HAP-1 (cell line): ENCODE measurements at regions not wholly inside any gene's neighbourhood (a gene's known extent, or its start where the extent isn't known, plus 50 kb on each side); places are given as distances from the start of the nearest gene placed in this dataset.

ENCODE experiments used
- DNase-seq, 2 experiments: peaks; one replicate each; pipeline ENCODE4 v3.0.0-alpha.2; 2016 to 2020; ENCODE audit warnings: low spot score in 2 of 2
- H3K27me3 ChIP-seq: fragments of 250-450 bp; sonication (Bioruptor Pico); 2 replicates; pipeline ENCODE4 v1.5.1; 2020; ENCODE audit warnings: low read depth, mild to moderate bottlenecking, moderate library complexity
- H3K36me3 ChIP-seq: fragments of 250-450 bp; sonication (Bioruptor Pico); replicated peaks from 2 replicates; pipeline ENCODE4 v1.5.1; 2020; ENCODE audit warnings: mild to moderate bottlenecking
- H3K4me1 ChIP-seq: fragments of 250-450 bp; sonication (Bioruptor Pico); 2 replicates; pipeline ENCODE4 v1.5.1; 2020; ENCODE audit warnings: mild to moderate bottlenecking
- H3K4me3 ChIP-seq: fragments of 250-450 bp; sonication (Bioruptor Pico); 2 replicates; pipeline ENCODE4 v1.5.1; 2020; ENCODE audit warnings: mild to moderate bottlenecking, moderate library complexity
- H3K9me3 ChIP-seq: fragments of 250-450 bp; sonication (Bioruptor Pico); 2 replicates; pipeline ENCODE4 v1.5.1; 2020; ENCODE audit warnings: mild to moderate bottlenecking, moderate library complexity
- in situ Hi-C: fragments of 300-500 bp; cut with MboI; formaldehyde crosslinking; loops from 3 replicates; pipeline ENCODE4 v1.14.3; 2020; ENCODE audit warnings: low sequenced_read_pairs, inconsistent platforms, mixed read lengths

DNA sequence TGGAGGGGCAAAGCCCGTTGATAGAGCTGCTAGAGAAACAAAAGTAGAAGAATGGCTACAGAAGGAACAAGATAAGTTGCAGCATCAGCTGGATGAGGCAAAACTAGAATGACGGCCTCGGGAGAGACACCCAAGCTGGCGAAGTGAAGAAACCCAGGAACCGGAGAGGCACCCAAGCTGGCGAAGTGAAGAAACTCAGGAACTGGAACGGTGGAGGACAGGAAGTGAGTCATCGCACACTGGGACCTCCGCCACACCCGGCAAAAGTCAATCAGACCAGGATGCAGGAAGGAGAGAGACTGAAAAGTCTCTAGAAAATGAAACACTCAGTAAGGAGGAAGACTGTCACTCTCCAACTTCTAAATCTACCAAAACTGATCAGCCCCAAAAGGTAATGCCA lies 133.0 kb upstream of the NEBL start:
- DNase-seq, result no peak
- Histone ChIP-seq H3K4me1 (no peaks in the 10 kb centered on the region), H3K27me3 (no peaks in the 10 kb centered on the region), H3K4me3 (no peak overlapping the region), H3K36me3 (no peaks in the 10 kb centered on the region), H3K9me3 (no peaks in the 10 kb centered on the region)
- in situ Hi-C loops, result no loop called here

GRCh38 chr10:21022821-21023220 lies 125.7 kb upstream of the NEBL start:
- Histone ChIP-seq H3K9me3 (no peaks in the 10 kb centered on the region), H3K27me3 (no peaks in the 10 kb centered on the region), H3K4me1 (no peaks in the 10 kb centered on the region), H3K36me3 (no peaks in the 10 kb centered on the region), H3K4me3 (no peak overlapping the region)
- in situ Hi-C loops, result no loop called here
- no peak for DNase-seq

GRCh38 chr10:21021843-21022594 lies 124.9 kb upstream of the NEBL start:
- DNase-seq, result no peak
- in situ Hi-C loops, result no loop called here
- no peaks in the 10 kb centered on the region for H3K27me3 ChIP-seq
- H3K36me3 ChIP-seq, result no peaks in the 10 kb centered on the region
- no peaks in the 10 kb centered on the region for H3K9me3 ChIP-seq
- no peaks in the 10 kb centered on the region for H3K4me1 ChIP-seq
- H3K4me3 ChIP-seq, result no peak overlapping the region

- no peak for DNase-seq
- in situ Hi-C loops, result no loop called here
- no peaks in the 10 kb centered on the region for H3K36me3 ChIP-seq
- no peaks in the 10 kb centered on the region for H3K4me1 ChIP-seq
- H3K4me3 ChIP-seq, result no peak overlapping the region
- H3K9me3 ChIP-seq, result no peaks in the 10 kb centered on the region
- no peaks in the 10 kb centered on the region for H3K27me3 ChIP-seq
Observed at GRCh38 chr10:21021231-21021630, 124.1 kb upstream of the NEBL start.

- in situ Hi-C loops, result no loop called here
- H3K4me1 ChIP-seq, result no peaks in the 10 kb centered on the region
- no peaks in the 10 kb centered on the region for H3K27me3 ChIP-seq
- H3K4me3 ChIP-seq, result no peak overlapping the region
- peak in 1 of 2 experiments; percentile 74 for DNase-seq
- H3K36me3 ChIP-seq, result no peaks in the 10 kb centered on the region
- H3K9me3 ChIP-seq, result no peaks in the 10 kb centered on the region
Observed at GRCh38 chr10:21020545-21020944, 123.4 kb upstream of the NEBL start.

DNA sequence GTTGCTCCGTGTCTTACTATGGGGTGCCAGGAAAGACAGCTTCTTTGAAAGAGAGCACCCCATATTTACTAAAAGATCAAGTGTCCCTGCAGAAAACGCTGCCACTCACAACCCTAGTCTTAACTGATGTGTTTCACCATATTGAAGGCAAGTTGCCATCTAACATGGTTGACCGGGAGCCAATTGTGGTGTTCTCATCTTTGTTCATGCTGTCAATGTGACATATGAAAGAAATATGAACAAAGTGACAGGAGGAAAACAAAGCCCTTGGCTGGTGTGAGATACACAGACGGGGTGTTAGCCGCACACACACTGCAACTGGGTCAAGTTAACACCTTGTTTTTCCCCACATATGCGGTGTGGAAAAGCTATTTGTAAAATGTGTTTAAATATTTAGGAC lies 122.3 kb upstream of the NEBL start:
- H3K36me3 ChIP-seq, result no peaks in the 10 kb centered on the region
- DNase-seq, result no peak
- no peaks in the 10 kb centered on the region for H3K9me3 ChIP-seq
- H3K4me3 ChIP-seq, result no peak overlapping the region
- H3K4me1 ChIP-seq, result peaks cover 4% of the 10 kb centered on the region; the same call in 1 of the 2 replicates
- in situ Hi-C loops, result no loop called here
- no peaks in the 10 kb centered on the region for H3K27me3 ChIP-seq

DNA sequence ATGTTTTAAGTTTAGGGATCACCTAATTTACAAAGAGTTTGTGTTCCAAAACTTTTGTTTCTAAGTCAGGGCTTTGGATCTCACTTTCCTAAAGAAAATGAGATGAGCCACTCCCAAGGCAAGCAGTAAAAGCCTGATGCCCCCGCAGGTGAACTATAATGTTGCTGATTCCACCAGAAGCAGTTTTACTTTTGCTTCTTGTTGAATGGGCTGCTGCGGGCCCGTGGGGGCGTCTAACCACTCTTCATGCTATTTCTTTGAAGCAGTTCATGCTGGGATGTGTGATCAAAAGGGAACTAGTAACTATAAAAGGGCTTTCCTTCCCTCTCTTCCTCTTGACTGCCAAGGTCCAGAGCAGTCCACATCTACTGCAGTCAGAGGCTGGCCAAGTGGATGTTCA lies 118.7 kb upstream of the NEBL start:
- in situ Hi-C loops, result no loop called here
- Histone ChIP-seq H3K36me3 (no peaks in the 10 kb centered on the region), H3K27me3 (no peaks in the 10 kb centered on the region), H3K4me1 (peaks cover 4% of the 10 kb centered on the region; the same call in 1 of the 2 replicates), H3K4me3 (no peak overlapping the region), H3K9me3 (no peaks in the 10 kb centered on the region)
- no peak for DNase-seq

- Histone ChIP-seq H3K4me3 (no peak overlapping the region), H3K9me3 (no peaks in the 10 kb centered on the region)
- in situ Hi-C loops, result no loop called here
Observed at GRCh38 chr10:21014141-21014540, 117.0 kb upstream of the NEBL start.

DNA sequence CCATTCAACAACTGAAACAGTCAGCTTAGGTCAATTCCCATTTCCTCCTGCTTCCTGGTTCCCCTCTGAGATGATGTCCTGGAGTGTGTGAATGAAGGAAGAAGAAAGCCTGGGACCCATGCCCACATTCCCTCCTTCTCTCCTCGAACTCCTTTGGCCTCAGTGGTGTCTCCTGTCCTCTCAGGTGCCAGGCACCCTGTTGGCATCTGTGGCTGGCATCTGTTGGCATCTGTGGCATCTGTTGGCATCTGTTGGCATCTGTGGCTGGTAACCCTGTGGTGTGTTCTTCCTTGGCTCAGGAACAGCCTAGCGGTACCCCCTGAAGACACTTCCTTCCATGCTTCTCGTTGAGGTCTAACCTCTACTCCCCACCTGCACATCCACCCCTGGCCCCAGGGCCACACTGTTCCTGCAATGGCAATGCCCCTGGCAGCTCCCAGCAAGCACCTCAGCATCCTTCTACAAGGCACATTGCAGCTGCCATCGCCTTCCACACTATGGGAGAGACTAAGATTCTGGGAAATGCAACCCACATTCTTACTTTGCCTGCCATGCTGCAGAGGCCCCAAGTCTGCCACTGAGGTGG lies 114.4 kb upstream of the NEBL start:
- Histone ChIP-seq H3K4me3 (no peak overlapping the region), H3K27me3 (no peaks in the 10 kb centered on the region), H3K36me3 (no peaks in the 10 kb centered on the region), H3K9me3 (no peaks in the 10 kb centered on the region), H3K4me1 (peaks cover 4% of the 10 kb centered on the region; the same call in 1 of the 2 replicates)
- in situ Hi-C loops, result no loop called here
- no peak for DNase-seq

More at GRCh38 chr10:21014141-21014540, 117.0 kb upstream of the NEBL start:
- Histone ChIP-seq H3K36me3 (no peaks in the 10 kb centered on the region), H3K4me1 (peaks cover 4% of the 10 kb centered on the region; the same call in 1 of the 2 replicates), H3K27me3 (no peaks in the 10 kb centered on the region)
- no peak for DNase-seq

- no peaks in the 10 kb centered on the region for H3K27me3 ChIP-seq
- no peak overlapping the region for H3K4me3 ChIP-seq
- in situ Hi-C loops, result no loop called here
- H3K9me3 ChIP-seq, result no peaks in the 10 kb centered on the region
- DNase-seq, result no peak
- H3K36me3 ChIP-seq, result no peaks in the 10 kb centered on the region
- H3K4me1 ChIP-seq, result peaks cover 4% of the 10 kb centered on the region; the same call in 1 of the 2 replicates
Observed at GRCh38 chr10:21010615-21011014, 113.5 kb upstream of the NEBL start.

- in situ Hi-C loops, result no loop called here
- Histone ChIP-seq H3K9me3 (no peaks in the 10 kb centered on the region), H3K36me3 (no peaks in the 10 kb centered on the region), H3K4me3 (no peak overlapping the region), H3K27me3 (no peaks in the 10 kb centered on the region), H3K4me1 (no peaks in the 10 kb centered on the region)
- DNase-seq, result no peak
Observed at GRCh38 chr10:21003240-21003822, 106.2 kb upstream of the NEBL start.

- Histone ChIP-seq H3K4me1 (no peaks in the 10 kb centered on the region), H3K4me3 (no peak overlapping the region), H3K9me3 (no peaks in the 10 kb centered on the region), H3K27me3 (no peaks in the 10 kb centered on the region), H3K36me3 (no peaks in the 10 kb centered on the region)
- no peak for DNase-seq
- in situ Hi-C loops, result no loop called here
Observed at GRCh38 chr10:21002091-21002878, 105.2 kb upstream of the NEBL start.

- Histone ChIP-seq H3K27me3 (no peaks in the 10 kb centered on the region), H3K9me3 (no peaks in the 10 kb centered on the region), H3K36me3 (no peaks in the 10 kb centered on the region), H3K4me1 (0 out of 2 replicates have a peak, but pooled peaks cover 3% of the 10 kb centered on the region), H3K4me3 (no peak overlapping the region)
- DNase-seq, result no peak
- in situ Hi-C loops, result no loop called here
Observed at GRCh38 chr10:20999699-21000098, 102.6 kb upstream of the NEBL start.

- in situ Hi-C loops, result no loop called here
Observed at GRCh38 chr10:20998036-20998435, 100.9 kb upstream of the NEBL start.

More at GRCh38 chr10:20998036-20998435, 100.9 kb upstream of the NEBL start:
- no peaks in the 10 kb centered on the region for H3K27me3 ChIP-seq
- 0 out of 2 replicates have a peak, but pooled peaks cover 3% of the 10 kb centered on the region for H3K4me1 ChIP-seq
- H3K36me3 ChIP-seq, result no peaks in the 10 kb centered on the region
- DNase-seq, result no peak
- no peaks in the 10 kb centered on the region for H3K9me3 ChIP-seq
- no peak overlapping the region for H3K4me3 ChIP-seq
